CD14-positive monocyte (primary cell): ENCODE measurements at regions not wholly inside any gene's neighbourhood (a gene's known extent, or its start where the extent isn't known, plus 50 kb on each side); places are given as distances from the start of the nearest gene placed in this dataset.

Experiments used
- DNase-seq, 3 donors: peaks; one replicate each; pipeline ENCODE4 v3.0.0-alpha.2; 2011 to 2022
- H2AFZ ChIP-seq: 2 replicates; pipeline ENCODE4 v1.6.0; 2012; ENCODE audit warnings: mild to moderate bottlenecking, low read depth, low read length, inconsistent platforms; ENCODE audit not compliant: insufficient read depth, poor library complexity, severe bottlenecking
- H3K27ac ChIP-seq, 2 donors: 1 replicate in 1 of 2; 2 replicates in 1 of 2; pipeline ENCODE4 v1.5.1; 2012 to 2013; ENCODE audit warnings: low read length in 2 of 2, control low read depth in 1 of 2, inconsistent platforms in 1 of 2, low read depth in 1 of 2, mild to moderate bottlenecking in 1 of 2
- H3K27me3 ChIP-seq, 2 donors: one replicate each; pipeline versions ENCODE4 v1.6.0 to v1.6.1; 2011 to 2013; ENCODE audit warnings: low read length in 2 of 2; ENCODE audit not compliant: control insufficient read depth in 2 of 2, insufficient read depth in 2 of 2
- H3K36me3 ChIP-seq, 2 donors: replicated peaks in 1 of 2; 1 replicate in 1 of 2; 2 replicates in 1 of 2; pipeline versions ENCODE4 v1.5.1 to v1.6.1; 2012 to 2013; ENCODE audit warnings: low read length in 2 of 2, control low read depth in 1 of 2, inconsistent platforms in 1 of 2, mild to moderate bottlenecking in 1 of 2; ENCODE audit not compliant: insufficient read depth in 2 of 2, control insufficient read depth in 1 of 2
- H3K4me1 ChIP-seq, 2 donors: 1 replicate in 1 of 2; 2 replicates in 1 of 2; pipeline versions ENCODE4 v1.5.1 to v1.6.1; 2012 to 2013; ENCODE audit warnings: low read length in 2 of 2, control low read depth in 1 of 2, inconsistent platforms in 1 of 2, mild to moderate bottlenecking in 1 of 2, moderate library complexity in 1 of 2; ENCODE audit not compliant: insufficient read depth in 2 of 2, control insufficient read depth in 1 of 2
- H3K4me2 ChIP-seq: replicated peaks from 2 replicates; pipeline ENCODE3; 2012; ENCODE audit warnings: low read length, moderate library complexity, mild to moderate bottlenecking; ENCODE audit not compliant: poor library complexity, severe bottlenecking; ENCODE audit errors: extremely low read depth
- H3K4me3 ChIP-seq, 3 experiments: fragments of 200-600 bp in 1 of 3; sonication (generic) in 1 of 3; replicated peaks in 1 of 3; 1 replicate in 2 of 3; 2 replicates in 1 of 3; pipeline ENCODE4 v1.5.1; 2011 to 2013; ENCODE audit warnings: low read length in 3 of 3, mild to moderate bottlenecking in 3 of 3, control low read depth in 2 of 3, low read depth in 2 of 3, inconsistent platforms in 1 of 3, moderate library complexity in 1 of 3
- H3K79me2 ChIP-seq: 2 replicates; pipeline ENCODE4 v1.6.0; 2012; ENCODE audit warnings: mild to moderate bottlenecking, control low read depth, inconsistent platforms, low read length, moderate library complexity; ENCODE audit not compliant: insufficient read depth
- H3K9ac ChIP-seq: 2 replicates; pipeline ENCODE4 v1.6.0; 2017; ENCODE audit warnings: low read length, mild to moderate bottlenecking; ENCODE audit not compliant: insufficient read depth, poor library complexity, severe bottlenecking
- H3K9me3 ChIP-seq, 2 donors: replicated peaks in 1 of 2; 1 replicate in 1 of 2; 2 replicates in 1 of 2; pipeline versions ENCODE4 v1.5.1 to v1.6.1; 2012 to 2013; ENCODE audit warnings: low read length in 2 of 2, control low read depth in 1 of 2; ENCODE audit not compliant: control insufficient read depth in 1 of 2, insufficient read depth in 1 of 2
- H4K20me1 ChIP-seq: 2 replicates; pipeline ENCODE4 v1.6.0; 2012; ENCODE audit warnings: mild to moderate bottlenecking, low read length, control low read depth, moderate library complexity; ENCODE audit not compliant: insufficient read depth
- H3K27ac Mint-ChIP-seq, 7 donors: one replicate each; pipeline ENCODE4 v1.8.0; 2020; ENCODE audit warnings: mild to moderate bottlenecking in 7 of 7, mixed read lengths in 7 of 7, moderate library complexity in 6 of 7, inconsistent platforms in 2 of 7
- H3K27me3 Mint-ChIP-seq, 3 donors: one replicate each; pipeline ENCODE4 v1.8.0; 2021 to 2022; ENCODE audit warnings: low read depth in 3 of 3, mild to moderate bottlenecking in 3 of 3, mixed read lengths in 3 of 3, moderate library complexity in 3 of 3, inconsistent platforms in 1 of 3
- H3K36me3 Mint-ChIP-seq, 2 donors: one replicate each; pipeline ENCODE4 v1.8.0; 2020; ENCODE audit warnings: mixed read lengths in 2 of 2, inconsistent platforms in 1 of 2, mild to moderate bottlenecking in 1 of 2
- H3K4me1 Mint-ChIP-seq: one replicate; pipeline ENCODE4 v1.8.0; 2020; ENCODE audit warnings: mild to moderate bottlenecking, mixed read lengths
- H3K4me3 Mint-ChIP-seq, 2 donors: one replicate each; pipeline ENCODE4 v1.8.0; 2020; ENCODE audit warnings: mild to moderate bottlenecking in 2 of 2, mixed read lengths in 2 of 2, moderate library complexity in 1 of 2
- H3K9me3 Mint-ChIP-seq, 7 donors: one replicate each; pipeline ENCODE4 v1.8.0; 2020 to 2022; ENCODE audit warnings: mixed read lengths in 7 of 7, mild to moderate bottlenecking in 6 of 7, moderate library complexity in 6 of 7, inconsistent platforms in 2 of 7
- WGBS: methylation state at CpG from one replicate; pipeline ENCODE4 v1.1.5; 2013; ENCODE audit warnings: missing lambda C conversion rate; ENCODE audit not compliant: insufficient coverage; 5-methylcytosine and 5-hydroxymethylcytosine counted together
- intact Hi-C, 2 donors: fragments of 100-400 bp; cut with micrococcal nuclease; formaldehyde crosslinking; loops; one replicate each; pipeline versions ENCODE4 v1.15.0 to v1.15.1; 2023
- TF ChIP-seq, protein P1 (sequence below): fragments of 200-600 bp; IDR thresholded peaks from one replicate; pipeline ENCODE4 v1.8.0; 2022; ENCODE audit warnings: antibody characterized with exemption, mild to moderate bottlenecking

DNA sequence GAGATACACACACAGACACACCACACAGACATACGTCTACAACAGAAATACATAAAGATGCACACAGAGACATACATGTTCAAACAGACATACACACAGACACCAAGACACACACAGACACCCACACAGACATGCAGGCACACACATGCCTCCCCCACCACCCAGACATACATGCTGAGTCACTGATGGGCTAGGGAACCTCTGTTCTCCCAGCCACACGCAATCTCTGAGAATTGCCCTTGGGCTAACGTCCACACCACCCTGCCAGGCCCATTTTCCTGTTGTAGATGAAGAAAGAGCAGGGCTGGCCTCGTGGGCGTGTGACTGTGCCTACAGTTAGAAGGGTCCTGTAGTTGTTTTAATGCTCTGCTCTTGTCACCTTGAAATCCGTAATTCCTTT, 261.9 kb downstream of the KCNRG start:
- no peak overlapping the region for H3K27ac ChIP-seq
- no peaks in the 10 kb centered on the region for H3K9me3 ChIP-seq
- 66% methylated on average over 3 of the region's 6 CpGs for WGBS
- peak overlapping the region; percentile 10 for H2AFZ ChIP-seq
- H3K4me2 ChIP-seq: no peak overlapping the region
- H3K27ac Mint-ChIP-seq: no peak overlapping the region
- peaks cover 0 to 1% (median 0%) of the 10 kb centered on the region in 3 donors for H3K27me3 Mint-ChIP-seq
- H3K9me3 Mint-ChIP-seq: peaks cover 2 to 13% (median 6%) of the 10 kb centered on the region in 7 donors
- no peaks in the 10 kb centered on the region for H3K36me3 ChIP-seq
- peaks cover 0 to 3% of the 10 kb centered on the region in 2 donors for H3K36me3 Mint-ChIP-seq
- no peaks in the 10 kb centered on the region for H3K79me2 ChIP-seq
- H3K4me1 Mint-ChIP-seq: peaks cover 13% of the 10 kb centered on the region
- no peaks in the 10 kb centered on the region for H4K20me1 ChIP-seq
- DNase-seq: peak in 1 of 3 donors; percentile 20
- H3K4me3 Mint-ChIP-seq: no peak overlapping the region
- H3K27me3 ChIP-seq: no peaks in the 10 kb centered on the region
- intact Hi-C loops: no loop called here
- no peak overlapping the region for H3K9ac ChIP-seq
- H3K4me1 ChIP-seq: no peaks in the 10 kb centered on the region
- TF ChIP-seq, protein P1, sequence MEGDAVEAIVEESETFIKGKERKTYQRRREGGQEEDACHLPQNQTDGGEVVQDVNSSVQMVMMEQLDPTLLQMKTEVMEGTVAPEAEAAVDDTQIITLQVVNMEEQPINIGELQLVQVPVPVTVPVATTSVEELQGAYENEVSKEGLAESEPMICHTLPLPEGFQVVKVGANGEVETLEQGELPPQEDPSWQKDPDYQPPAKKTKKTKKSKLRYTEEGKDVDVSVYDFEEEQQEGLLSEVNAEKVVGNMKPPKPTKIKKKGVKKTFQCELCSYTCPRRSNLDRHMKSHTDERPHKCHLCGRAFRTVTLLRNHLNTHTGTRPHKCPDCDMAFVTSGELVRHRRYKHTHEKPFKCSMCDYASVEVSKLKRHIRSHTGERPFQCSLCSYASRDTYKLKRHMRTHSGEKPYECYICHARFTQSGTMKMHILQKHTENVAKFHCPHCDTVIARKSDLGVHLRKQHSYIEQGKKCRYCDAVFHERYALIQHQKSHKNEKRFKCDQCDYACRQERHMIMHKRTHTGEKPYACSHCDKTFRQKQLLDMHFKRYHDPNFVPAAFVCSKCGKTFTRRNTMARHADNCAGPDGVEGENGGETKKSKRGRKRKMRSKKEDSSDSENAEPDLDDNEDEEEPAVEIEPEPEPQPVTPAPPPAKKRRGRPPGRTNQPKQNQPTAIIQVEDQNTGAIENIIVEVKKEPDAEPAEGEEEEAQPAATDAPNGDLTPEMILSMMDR: no peak
- H3K4me3 ChIP-seq: no peak overlapping the region

GRCh38 chr13:50277906-50278305, 262.7 kb downstream of the KCNRG start:
- 98% methylated on average over 6 of the region's 7 CpGs for WGBS
- H3K9ac ChIP-seq: no peak overlapping the region

More at GRCh38 chr13:50277906-50278305, 262.7 kb downstream of the KCNRG start:
- Histone ChIP-seq H2AFZ (no peak overlapping the region), H3K27ac (no peak overlapping the region), H4K20me1 (no peaks in the 10 kb centered on the region), H3K79me2 (no peaks in the 10 kb centered on the region), H3K9me3 (no peaks in the 10 kb centered on the region), H3K27me3 (no peaks in the 10 kb centered on the region), H3K4me2 (no peak overlapping the region), H3K4me3 (no peak overlapping the region), H3K4me1 (peaks cover 4 to 5% of the 10 kb centered on the region in 2 donors), H3K36me3 (no peaks in the 10 kb centered on the region)
- peaks cover 0 to 3% of the 10 kb centered on the region in 2 donors for H3K36me3 Mint-ChIP-seq
- no peak overlapping the region for H3K27ac Mint-ChIP-seq
- no peak overlapping the region for H3K4me3 Mint-ChIP-seq
- no peak for DNase-seq
- H3K4me1 Mint-ChIP-seq: peaks cover 21% of the 10 kb centered on the region
- H3K9me3 Mint-ChIP-seq: peaks cover 2 to 13% (median 6%) of the 10 kb centered on the region in 7 donors
- intact Hi-C loops: no loop called here
- no peaks in the 10 kb centered on the region for H3K27me3 Mint-ChIP-seq
- TF ChIP-seq, protein P1: no peak
